DMS53 (cell line): ENCODE measurements at regions not wholly inside any gene's neighbourhood (a gene's known extent, or its start where the extent isn't known, plus 50 kb on each side); places are given as distances from the start of the nearest gene placed in this dataset.
A peak's percentile ranks its signal among the peaks of the same experiment; 100 is the strongest.
"Not testable (repeated sequence)": the region's sequence is repeated elsewhere in the genome, so short reads cannot be mapped to it uniquely, and the experiment has no call there.

ENCODE experiments used
- DNase-seq: peaks from one replicate; lab custom pipeline; 2025; lab: John Stamatoyannopoulos, UW

- no peak for DNase-seq
Measured at GRCh38 chr3:87576752-87577151, 300.4 kb upstream of the POU1F1 start.

DNA sequence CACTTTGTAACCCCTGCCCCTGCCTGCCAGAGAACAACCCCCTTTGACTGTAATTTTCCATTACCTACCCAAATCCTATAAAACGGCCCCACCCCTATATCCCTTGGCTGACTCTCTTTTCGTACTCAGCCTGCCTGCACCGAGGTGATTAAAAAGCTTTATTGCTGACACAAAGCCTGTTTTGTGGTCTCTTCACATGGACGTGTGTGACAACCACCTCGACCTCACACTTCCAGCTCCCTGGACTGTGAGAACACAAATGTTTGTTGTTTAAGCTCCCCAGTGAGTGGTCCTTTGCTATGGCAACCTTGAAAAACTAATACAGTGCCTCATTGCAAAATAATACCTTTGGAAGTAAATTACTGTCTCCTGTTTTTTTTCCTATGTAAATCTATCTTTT is 299.2 kb upstream of the POU1F1 start:
- no peak for DNase-seq

- DNase-seq: no peak
Measured at GRCh38 chr3:87568331-87568730, 291.9 kb upstream of the POU1F1 start.

GRCh38 chr3:87564438-87564837 is 288.1 kb upstream of the POU1F1 start:
- DNase-seq: no peak

- DNase-seq: peak; percentile 1
Measured at GRCh38 chr3:87563712-87564111, 287.3 kb upstream of the POU1F1 start.

- no peak for DNase-seq
Measured at GRCh38 chr3:87558492-87558891, 282.1 kb upstream of the POU1F1 start.

DNA sequence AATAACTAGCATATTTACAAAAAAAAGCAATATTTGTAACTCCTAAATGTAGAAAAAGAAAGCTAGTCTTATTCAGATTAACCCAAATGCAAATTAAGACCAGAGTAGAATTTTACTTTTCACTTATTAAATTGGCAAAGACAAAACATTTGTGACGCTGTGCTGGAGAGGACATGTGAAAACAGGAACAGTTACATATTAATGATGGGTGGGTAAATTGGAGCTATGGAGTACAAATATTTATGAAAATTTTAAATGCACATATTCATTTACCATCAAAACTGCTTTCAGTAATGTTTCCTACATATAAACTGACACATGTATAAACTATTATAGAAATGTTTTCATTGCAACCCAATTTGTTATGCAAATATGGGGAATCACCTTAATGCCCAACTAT is 278.9 kb upstream of the POU1F1 start:
- no peak for DNase-seq

- peak; percentile 0 for DNase-seq
Measured at GRCh38 chr3:87553058-87553457, 276.7 kb upstream of the POU1F1 start.

- no peak for DNase-seq
Measured at GRCh38 chr3:87550892-87551291, 274.5 kb upstream of the POU1F1 start.

DNA sequence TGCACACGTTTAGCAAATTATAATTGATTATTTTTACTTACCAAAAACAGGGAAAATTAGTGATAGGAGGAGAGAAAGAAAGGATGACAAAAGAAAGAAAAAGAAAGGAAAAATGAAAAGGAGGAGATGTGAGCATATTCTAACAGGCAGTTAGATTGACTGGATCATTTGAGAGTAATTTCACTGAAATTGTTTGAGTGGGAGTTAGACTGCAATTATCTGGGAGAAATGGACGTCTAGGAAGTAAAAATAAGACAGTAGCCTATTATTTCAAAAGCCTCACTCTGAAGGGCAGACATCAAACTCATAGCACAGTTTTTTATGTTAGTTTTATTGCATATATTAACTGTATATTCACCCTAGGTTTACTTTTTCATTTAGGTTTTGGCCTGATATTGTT is 272.8 kb upstream of the POU1F1 start:
- no peak for DNase-seq

DNA sequence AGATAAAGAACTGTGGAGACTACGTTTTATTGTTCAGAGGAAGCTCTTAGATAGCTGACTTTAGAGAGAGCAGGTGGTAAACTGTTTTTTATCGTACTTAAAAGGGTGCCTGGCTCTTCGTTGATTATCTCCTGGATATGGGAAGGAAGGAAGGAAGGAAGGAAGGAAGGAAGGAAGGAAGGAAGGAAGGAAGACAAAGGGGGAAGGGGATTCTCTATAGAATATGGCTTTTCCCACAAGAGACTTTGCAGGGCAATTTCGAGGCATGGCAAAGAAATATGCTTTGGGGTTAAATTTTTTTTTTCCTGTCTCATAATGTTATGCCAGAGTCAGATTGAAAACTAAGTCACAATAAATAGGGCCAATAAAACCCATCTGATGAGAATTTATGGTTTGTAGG is 271.9 kb upstream of the POU1F1 start:
- DNase-seq: no peak

DNA sequence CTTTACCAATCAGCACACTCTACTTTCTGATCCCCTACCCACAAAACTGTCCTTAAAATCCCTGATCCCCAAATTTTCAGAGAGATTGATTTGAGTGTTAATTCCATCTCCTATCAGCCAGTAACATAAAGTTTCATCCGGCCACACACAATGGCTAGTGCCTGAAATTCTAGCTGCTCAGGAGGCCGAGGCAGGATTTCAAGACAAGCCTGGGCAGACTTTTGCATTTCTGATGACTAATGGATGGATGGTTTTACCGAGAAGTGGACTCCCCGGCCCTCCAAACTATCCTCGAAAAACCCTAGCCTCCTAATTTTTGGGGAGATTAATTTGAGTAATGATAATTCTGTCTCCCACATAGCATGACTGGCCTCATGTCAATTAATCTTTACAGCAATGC is 269.8 kb upstream of the POU1F1 start:
- no peak for DNase-seq

GRCh38 chr3:87543408-87543807 is 267.0 kb upstream of the POU1F1 start:
- DNase-seq: not testable (repeated sequence)

GRCh38 chr3:87541723-87542122 is 265.3 kb upstream of the POU1F1 start:
- DNase-seq: no peak

DNA sequence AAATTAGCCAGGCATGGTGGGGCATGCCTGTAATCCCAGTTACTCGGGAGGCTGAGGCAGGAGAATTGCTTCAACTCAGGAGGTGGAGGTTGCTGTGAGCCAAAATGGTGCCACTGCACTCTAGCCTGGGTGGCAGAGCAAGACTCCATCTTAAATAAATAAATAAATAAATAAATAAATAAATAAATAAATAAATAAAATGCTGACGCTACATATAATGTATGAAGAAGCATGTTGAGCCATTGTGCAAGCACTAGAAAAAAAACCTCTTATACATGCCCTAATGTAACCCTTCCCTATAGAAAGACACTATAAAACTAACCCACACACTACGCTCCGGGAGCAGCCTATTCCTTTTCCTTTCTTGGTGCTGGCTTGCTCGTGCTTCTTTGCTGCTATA is 262.3 kb upstream of the POU1F1 start:
- not testable (repeated sequence) for DNase-seq

GRCh38 chr3:87509401-87509800 is 233.0 kb upstream of the POU1F1 start:
- DNase-seq: no peak

- DNase-seq: no peak
Measured at GRCh38 chr3:87508921-87509320, 232.5 kb upstream of the POU1F1 start.

DNA sequence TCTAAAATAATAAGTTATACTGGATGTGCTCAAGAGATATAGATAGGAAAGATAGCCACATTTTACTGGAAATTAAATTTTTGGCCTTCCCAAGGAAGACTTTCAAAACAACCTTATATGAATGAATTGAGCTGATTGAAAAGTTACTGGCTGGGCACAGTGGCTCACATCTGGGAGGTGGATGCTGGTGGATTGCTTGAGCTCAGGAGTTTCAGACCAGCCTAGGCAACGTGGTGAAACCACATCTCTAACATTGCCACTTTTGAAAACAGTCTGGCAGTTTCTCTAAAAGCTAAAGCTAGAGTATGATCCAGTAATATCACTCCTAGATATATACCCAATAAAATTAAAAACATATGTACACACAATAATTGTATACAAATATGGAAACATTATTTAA is 231.4 kb upstream of the POU1F1 start:
- no peak for DNase-seq

DNA sequence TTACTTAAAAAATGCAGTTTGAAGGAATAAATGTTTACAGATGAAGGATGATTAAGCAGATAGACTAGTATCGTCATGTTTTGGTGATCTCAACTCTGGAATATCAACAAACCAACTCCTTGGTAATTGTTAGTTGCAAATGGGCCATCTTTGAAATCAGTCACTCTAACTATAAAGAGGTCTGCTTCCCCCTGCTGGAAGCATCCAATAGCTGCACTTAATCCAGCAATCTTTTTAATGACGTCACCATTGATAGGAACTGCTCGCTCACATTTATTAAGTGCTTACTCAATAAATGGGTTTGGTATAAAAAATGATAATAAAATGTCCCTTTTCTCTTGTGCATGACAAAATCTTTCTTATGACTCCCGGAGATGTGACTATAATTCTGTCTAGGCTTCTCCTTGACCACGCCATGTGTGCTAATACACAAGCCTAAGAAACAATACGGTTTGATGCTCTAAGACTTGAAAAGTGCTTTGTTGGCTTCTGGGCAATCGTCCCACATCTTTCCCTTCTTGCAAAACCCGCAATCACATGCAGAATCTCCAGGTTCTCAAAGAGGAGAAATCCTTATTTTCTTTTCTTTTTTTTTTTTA is 227.6 kb upstream of the POU1F1 start:
- peak; percentile 69 for DNase-seq

GRCh38 chr3:87501076-87501475 is 224.7 kb upstream of the POU1F1 start:
- no peak for DNase-seq

GRCh38 chr3:87498358-87499080 is 222.1 kb upstream of the POU1F1 start:
- DNase-seq: no peak

GRCh38 chr3:87495938-87496337 is 219.6 kb upstream of the POU1F1 start:
- DNase-seq: no peak

GRCh38 chr3:87494264-87494663 is 217.9 kb upstream of the POU1F1 start:
- DNase-seq: no peak

GRCh38 chr3:87491843-87492242 is 215.5 kb upstream of the POU1F1 start:
- DNase-seq: no peak
